ENCODE measurements at regions not wholly inside any gene's neighbourhood (a gene's known extent, or its start where the extent isn't known, plus 50 kb on each side); places are given as distances from the start of the nearest gene placed in this dataset.
A peak's percentile ranks its signal among the peaks of the same experiment; 100 is the strongest.
"Not testable (repeated sequence)": the region's sequence is repeated elsewhere in the genome, so short reads cannot be mapped to it uniquely, and the experiment has no call there.

DNA sequence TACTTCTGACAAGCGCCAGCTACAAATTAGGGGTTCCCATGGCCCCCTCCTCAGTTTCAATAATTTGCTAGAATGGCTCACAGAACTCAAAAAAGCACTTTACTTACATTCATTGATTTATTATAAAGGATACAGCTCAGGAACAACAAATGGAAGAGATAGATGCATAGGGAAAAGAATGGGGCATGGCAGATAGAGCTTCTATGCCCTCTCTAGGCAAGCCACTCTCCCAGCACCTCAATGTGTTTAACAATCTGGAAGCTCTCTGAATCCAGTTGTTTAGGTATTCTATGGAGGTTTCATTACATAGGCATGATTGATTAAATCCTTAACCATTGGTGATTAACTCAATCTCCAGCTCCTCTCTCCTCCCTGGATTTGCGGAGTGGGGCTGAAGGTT, 184.5 kb upstream of the DAAM1 start:
- DNase-seq = no peak
- peak; percentile 30 for ATAC-seq
- intact Hi-C loops (cut with DNase I, micrococcal nuclease) = no loop called here

DNA sequence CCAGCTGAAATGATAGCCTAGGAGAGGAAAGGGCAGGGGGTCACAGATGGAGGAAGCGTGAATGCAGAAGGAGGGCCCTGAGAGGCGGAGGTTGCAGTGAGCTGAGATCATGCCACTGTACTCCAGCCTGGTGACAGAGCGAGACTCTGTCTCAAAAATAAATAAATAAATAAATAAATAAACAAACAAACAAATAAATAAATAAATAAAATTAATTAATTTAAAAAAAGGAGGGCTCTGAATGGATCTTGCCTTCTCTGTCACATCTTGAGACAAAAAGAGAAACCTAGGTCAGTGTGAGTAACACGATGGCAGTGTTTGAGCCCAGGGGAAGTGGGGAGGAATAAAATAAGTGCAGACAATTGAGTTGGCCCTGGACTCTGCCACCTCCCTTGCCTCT, 182.3 kb upstream of the DAAM1 start:
- intact Hi-C loops (cut with DNase I, micrococcal nuclease); ATAC-seq; DNase-seq: not testable (repeated sequence)

DNA sequence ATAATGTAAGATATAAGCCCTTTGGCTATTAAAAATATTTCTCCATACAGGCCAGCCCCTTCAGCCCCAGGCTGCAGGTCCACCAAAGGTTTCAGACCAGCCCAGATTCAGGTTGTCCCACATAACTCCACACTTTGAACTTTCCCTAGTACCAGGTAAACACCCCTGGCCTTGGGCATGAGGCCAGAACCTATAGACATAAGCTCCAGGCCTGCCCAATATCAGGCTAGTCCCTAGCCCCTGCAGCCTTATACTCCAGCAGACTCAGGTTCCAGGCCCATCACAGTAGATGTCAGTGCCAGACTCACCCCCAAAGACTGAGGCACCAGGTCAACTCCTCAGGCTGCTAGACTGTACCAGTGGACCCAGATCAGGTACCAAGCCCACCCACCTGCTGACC, 178.5 kb upstream of the DAAM1 start:
- intact Hi-C loops (cut with DNase I, micrococcal nuclease) = no loop called here
- DNase-seq (no peak), ATAC-seq (no peak)

DNA sequence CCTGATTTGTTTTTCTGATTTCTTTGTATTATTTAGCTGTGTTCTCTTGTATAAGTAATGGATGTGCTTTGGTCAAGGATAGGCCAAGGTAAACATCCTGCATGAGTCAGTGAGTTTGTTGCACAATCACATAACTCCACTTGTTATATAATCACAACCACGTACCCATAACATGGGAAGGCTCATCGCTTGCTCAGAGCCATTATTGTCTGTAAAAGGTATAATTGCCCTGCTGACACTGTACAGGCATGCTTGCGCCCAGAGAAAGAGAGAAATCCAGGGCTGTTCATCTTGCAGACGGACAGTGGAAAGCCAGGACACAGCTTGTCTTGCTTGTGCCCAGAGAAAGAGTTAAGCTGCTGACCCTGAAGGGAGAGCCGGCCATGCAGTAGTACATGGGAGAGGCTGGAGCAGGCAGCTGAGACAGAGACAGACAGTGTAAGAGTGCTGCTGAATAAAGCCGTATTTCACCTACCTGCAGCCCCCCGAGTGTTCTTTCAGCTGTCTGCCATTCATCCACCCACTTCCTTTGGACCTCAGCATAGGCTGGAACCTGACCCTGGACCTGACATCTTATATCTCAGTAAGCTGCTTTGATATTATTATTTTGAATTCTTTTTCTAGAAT, 174.7 kb upstream of the DAAM1 start:
- ATAC-seq (peak; percentile 81), DNase-seq (no peak)
- intact Hi-C loops (cut with DNase I, micrococcal nuclease) = no loop called here

DNA sequence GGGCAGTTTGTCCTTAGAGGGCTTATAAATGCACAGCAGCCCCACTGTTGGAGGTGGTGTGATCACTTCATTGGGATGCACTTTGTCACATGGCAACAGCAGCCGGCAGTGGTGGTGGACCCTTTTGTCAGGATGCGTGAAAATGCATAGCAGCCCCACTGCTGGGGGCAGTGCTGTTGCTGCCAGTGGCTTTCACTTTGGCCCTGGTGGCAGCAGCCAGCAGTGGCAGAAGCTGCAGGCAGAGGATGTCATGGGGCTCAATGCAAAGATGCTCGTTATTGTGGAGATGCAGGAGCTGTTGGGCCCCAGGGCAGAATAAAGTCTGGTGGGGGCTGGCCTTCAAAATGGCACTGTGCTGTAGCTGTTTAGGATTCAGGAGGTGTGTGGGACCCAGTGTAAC, 173.0 kb upstream of the DAAM1 start:
- ATAC-seq = no peak
- DNase-seq = no peak
- intact Hi-C loops (cut with DNase I, micrococcal nuclease) = no loop called here

DNA sequence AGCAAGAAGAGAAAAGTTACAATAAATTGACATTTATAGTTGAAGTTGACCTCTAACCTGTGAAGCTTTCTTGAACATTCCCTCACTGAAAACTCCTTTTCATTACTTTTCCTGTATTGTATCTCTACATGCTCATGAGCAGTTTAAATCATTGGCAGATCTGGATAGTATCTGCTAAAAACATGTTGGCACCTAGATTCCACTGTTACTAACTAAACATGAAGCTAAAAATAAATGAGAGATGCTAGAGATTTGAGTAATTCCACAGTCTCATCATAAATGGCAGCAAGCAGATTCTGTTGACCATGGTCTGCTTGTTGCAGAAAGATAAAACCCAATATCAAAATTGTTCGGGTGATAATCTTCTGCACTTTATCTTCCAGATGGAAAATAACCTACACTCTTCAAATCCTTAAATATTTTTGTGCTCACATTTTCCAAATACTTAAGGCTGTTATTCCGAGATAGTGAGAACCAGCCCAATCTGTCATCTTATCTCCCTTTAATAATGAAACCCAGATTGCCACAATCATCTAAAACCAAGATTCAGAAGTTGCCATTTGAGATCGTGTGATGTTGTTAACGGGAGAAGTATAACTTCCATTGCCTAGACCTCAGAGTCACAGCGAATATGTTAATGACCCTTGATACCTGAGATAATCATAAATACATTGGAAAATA, 171.0 kb upstream of the DAAM1 start:
- no peak for ATAC-seq
- DNase-seq = no peak
- intact Hi-C loops (cut with DNase I, micrococcal nuclease) = no loop called here

DNA sequence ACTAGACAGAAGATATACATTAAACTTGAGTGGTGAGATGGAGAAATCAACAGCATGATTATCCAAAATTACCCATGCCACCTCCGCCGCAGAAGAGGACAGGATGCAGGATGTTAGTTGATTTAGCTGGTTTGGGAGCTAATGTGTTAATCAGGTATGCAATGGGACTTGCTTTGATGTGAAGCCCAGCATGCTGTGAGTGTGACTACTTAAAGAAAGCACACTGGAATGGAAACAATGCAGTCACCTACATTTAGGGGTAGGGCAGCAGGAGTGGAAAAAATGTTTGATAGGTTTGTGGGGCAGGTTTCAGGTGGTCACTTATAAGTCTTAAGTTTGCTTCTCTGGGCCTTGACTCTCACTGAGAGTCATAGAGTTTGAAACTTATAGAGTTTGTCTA, 170.0 kb upstream of the DAAM1 start:
- intact Hi-C loops (cut with DNase I, micrococcal nuclease) = no loop called here
- DNase-seq (no peak), ATAC-seq (no peak)

DNA sequence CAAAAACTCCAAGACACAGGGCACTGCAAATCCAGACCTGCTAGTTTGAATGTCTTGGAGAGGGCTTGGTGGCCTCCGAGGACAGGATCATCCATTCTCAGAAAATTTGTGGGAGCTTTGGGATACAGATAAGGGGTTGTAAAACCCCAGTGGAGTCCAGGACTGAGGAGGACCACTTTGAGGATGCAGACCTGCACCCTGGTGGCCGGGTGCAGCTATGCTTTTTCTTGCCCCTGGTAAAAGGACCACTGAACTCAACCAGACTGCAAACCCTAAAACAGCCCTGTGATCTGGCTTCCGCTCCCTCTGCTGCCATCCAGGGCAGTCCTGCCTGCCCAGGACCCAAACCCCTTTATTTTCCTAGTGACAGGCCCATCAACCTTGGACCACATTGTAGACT, 169.5 kb upstream of the DAAM1 start:
- ATAC-seq (no peak), DNase-seq (no peak)
- intact Hi-C loops (cut with DNase I, micrococcal nuclease) = no loop called here

DNA sequence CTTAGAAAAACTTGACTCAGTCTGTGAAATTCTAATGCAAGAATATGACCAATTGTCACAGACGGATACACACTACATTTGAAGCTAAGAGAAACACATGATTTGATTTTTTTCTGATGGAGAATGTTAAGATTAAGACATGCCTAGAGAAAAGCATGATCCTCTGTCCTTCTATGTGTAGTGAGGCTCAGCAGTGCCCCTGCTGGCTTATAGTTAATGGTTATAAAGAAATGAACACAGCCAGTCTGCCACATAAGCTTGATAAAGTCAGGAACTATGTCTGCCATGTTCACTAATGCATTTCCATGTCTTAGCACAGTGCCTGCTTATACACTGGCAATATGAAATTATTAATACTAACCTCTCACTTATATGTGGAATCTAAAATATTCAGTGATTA, 168.1 kb upstream of the DAAM1 start:
- intact Hi-C loops (cut with DNase I, micrococcal nuclease) = loop anchor here in 1 of 2 donors (10.0 kb wide), 2 partner anchors 94 to 376 kb away; no protein-coding TSS in a partner anchor
- ATAC-seq (peak; percentile 72), DNase-seq (peak in 1 of 2 donors; percentile 17)

DNA sequence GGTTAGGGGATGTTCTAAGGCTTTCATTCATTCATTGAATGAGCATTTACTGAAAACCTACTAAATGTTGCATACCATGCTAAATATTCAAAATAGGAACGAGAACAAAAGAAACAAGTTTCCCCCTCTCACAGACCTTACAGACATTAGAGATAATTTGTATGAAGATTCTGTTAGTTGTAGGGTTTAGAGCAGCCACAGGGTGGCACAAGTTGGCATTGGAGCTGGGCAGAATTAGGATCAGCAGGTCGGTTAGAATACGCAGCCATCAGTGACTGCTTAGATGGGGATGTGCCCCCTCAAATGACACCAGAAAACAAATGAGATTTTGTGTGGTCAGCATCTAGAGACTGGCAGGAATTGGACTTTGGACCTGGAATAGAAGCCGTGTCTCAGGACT, 166.3 kb upstream of the DAAM1 start:
- ATAC-seq (no peak), DNase-seq (no peak)
- intact Hi-C loops (cut with DNase I, micrococcal nuclease) = loop anchor here in 1 of 2 donors (10.0 kb wide), 2 partner anchors 93 to 377 kb away; no protein-coding TSS in a partner anchor

DNA sequence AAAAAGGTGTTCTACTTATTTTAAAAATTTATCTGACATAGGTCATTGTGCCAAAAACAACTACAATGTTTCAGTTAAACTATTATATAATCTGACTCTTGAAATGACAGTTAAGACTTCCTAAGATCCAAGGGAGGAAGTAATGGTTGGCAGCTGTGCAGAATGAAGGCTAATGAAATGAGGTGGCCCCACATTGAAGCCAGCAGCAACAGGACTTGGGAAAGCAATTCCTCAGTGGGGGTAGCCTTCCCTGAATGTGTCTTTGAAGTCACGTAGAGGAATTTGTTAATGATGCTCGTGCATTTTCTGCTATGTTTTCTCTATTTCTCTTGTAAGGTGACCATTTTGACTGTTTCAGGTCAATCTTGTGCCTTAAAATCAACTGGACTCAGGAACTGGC, 162.4 kb upstream of the DAAM1 start:
- ATAC-seq = no peak
- intact Hi-C loops (cut with DNase I, micrococcal nuclease) = loop anchor here in 1 of 2 donors (10.0 kb wide), 2 partner anchors 89 to 381 kb away; no protein-coding TSS in a partner anchor

DNA sequence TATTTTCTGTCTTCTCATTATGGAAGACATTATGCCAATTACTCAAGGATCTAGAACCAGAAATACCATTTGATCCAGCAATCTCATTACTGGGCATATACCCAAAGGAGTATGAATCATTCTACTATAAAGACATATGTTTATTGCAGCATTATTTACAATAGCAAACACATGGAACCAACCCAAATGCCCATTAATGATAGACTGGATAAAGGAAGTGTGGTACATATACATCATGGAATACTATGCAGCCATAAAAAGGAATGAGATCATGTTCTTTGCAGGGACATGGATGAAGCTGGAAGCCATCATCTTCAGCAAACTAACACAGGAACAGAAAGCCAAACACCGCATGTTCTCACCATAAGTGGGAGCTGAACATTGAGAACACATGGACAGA, 161.8 kb upstream of the DAAM1 start:
- DNase-seq, ATAC-seq: not testable (repeated sequence)
- intact Hi-C loops (cut with DNase I, micrococcal nuclease) = loop anchor here in 1 of 2 donors (10.0 kb wide), 2 partner anchors 88 to 382 kb away; no protein-coding TSS in a partner anchor

More for the DNA sequence above, 162.4 kb upstream of the DAAM1 start:
- no peak for DNase-seq

DNA sequence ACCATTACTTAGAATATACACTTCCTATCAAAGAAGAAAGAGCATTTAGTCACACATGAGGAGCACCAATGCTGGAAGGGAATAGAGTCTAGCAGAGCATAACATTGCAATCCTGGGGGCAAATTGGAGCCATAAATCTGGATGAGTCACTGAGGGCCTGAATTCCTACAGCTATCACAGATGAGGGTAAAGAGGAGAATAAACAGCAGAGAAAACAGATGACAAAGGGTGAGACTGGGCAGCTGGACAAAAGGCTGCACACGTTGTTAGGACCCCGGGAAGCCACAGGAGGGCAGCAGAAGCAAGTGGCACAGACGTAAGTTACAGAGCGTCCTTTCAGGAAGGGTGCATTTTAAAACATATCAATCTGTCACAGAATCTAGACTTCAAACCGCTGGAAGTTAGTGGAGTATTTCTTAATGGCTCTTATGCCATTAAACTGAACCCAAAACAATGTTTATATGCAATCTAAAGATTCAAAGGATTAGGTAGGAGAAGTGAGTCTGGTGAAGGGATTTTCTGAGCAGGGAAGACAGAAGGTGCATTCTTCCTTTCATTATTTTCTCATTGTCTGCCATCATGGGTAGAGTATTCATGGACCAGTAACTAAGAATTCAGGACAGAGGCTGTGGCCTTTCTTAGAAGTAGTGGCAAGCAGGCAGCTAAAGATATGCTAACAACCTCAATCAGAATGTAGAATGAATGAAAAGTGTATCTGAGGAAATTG, 159.8 kb upstream of the DAAM1 start:
- intact Hi-C loops (cut with DNase I, micrococcal nuclease) = loop anchor here in 1 of 2 donors (10.0 kb wide), 2 partner anchors 86 to 384 kb away; no protein-coding TSS in a partner anchor
- peak; percentile 34 to 63 for DNase-seq

DNA sequence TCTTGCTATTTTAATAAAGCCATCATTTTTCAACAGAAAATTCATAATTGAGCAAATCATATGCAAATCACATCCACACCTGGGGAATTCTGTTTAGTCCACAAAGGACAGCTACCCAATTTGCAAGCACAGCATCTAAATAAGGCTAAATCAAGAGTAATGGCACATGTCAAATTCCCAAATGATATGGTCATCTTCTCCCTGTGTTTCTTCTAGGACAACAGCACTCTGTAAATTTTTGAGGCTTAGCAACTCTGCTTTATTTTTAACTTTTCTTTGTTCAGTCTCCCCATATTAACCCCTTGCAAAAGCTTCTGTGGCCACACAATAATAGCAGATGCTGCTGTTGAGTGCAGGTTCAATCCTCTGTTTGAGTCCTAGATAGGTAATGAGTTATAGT, 155.6 kb upstream of the DAAM1 start:
- DNase-seq (no peak), ATAC-seq (no peak)
- intact Hi-C loops (cut with DNase I, micrococcal nuclease) = no loop called here

More for the DNA sequence above, 159.8 kb upstream of the DAAM1 start:
- peak; percentile 93 for ATAC-seq

DNA sequence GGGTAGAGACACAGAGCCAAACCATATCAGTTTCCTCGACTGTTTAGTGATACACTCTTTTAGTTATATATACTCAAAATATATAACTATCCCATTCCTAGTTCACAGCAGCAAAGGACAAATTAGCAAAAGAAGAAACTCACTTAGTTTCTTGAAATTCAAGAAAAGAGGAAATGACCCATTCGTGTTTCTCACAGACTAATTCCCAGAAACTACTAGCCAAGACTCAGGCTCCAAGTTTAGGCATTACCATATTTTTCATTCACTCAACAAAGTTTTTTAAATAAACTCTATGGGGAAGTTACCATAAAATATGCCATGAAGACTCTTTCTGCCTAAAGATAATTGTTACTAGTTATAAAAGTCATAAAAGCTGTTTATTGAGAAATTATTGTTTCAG, 152.3 kb upstream of the DAAM1 start:
- no peak for DNase-seq
- no peak for ATAC-seq

DNA sequence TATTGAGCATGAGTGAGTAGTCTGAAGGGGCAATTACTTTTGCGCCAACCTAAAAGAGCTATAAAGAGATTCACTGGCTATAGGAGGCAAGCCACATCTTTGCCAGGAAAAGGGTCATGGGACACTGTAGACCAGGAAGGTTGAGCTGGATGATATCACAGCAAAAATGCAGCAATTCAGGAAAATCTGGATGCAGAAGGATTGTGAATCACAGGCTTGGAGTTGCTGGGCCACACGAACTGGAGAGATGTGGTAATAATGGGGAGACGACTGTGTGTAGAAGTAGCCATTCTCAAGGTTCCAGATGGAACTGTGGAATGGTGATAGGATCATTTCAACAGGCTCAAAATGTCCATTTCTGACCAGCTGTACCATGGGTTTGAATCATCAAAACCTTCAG, 151.4 kb upstream of the DAAM1 start:
- DNase-seq = no peak
- intact Hi-C loops (cut with DNase I, micrococcal nuclease) = no loop called here
- no peak for ATAC-seq

More for the DNA sequence above, 152.3 kb upstream of the DAAM1 start:
- intact Hi-C loops (cut with DNase I, micrococcal nuclease) = no loop called here

DNA sequence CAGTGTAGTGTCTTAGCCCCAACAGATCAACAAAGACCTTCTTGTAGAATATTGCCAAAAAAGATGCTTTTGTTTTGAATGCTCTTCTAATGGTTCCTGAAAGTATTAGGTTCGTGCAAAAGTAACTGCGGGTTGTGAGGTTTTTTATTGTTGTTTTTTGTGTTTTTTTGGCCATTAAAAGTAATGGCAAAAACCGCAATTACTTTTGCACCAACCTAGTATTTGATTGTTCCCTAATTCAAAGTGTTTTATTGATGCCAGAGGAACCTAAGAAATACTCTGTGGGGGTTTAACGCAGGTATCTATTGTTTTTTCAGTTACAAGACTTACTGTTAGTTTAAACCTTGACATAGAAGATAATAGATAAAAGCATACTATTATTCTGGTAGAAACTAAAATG, 150.8 kb upstream of the DAAM1 start:
- intact Hi-C loops (cut with DNase I, micrococcal nuclease) = no loop called here
- DNase-seq (no peak), ATAC-seq (no peak)

DNA sequence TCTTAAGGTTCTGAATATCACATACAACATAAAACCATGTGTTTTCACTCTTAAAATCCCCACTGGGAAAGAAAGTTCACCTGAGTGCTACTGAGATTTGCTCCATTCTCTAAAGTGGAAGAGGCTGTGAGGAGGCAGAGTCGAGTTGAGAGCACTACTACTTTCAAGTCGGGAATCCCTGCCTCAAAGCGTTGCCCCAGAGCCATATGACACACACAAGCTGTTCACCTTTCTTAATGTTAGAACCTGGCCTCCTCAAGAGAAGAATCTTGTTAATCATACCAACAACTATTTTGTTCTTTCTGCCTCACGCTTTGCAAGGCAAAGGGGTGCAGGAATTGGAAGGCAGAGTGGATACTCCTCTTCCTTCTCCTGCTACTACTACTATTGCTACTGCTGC, 149.7 kb upstream of the DAAM1 start:
- DNase-seq (no peak), ATAC-seq (no peak)
- intact Hi-C loops (cut with DNase I, micrococcal nuclease) = no loop called here

DNA sequence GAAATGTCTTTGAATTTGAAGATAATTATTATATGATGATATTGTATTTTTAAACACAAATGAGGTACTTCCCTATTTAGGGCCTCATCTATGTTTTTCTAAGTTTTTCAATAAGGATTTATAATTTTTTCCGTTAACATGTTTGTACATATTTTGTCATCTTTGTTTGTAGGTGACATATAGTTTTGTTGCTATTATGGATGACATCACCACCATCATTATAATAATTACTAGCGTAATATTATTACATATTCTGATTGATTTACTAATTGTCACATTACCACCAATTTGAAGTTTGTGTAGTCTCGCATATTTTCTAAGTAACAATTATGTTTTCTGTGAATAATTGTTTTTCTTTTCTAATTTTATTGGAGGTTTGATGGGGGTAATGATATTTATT, 147.2 kb upstream of the DAAM1 start:
- no peak for ATAC-seq
- intact Hi-C loops (cut with DNase I, micrococcal nuclease) = no loop called here
- no peak for DNase-seq

DNA sequence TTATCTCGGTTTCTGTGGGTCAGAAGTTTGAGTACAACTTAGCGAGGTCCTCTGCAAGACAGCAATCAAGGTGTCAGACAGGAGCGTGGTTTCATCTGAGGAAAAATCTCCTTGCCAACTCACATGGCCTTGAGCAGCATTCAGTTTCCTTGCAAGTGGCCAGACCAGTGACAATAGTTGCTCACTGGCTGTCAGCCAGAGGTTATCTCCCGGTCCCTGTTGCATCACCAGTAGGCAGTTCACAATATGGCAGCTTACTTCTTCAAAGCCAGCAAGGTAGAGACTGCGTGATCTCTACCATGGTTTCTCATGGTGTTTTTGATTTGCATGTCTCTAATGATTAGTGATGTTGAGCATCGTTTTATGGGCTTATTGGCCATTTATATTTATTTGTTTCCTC, 143.8 kb upstream of the DAAM1 start:
- intact Hi-C loops (cut with DNase I, micrococcal nuclease) = no loop called here
- ATAC-seq = no peak
- no peak for DNase-seq

Measured in left colon (tissue), 2 donors.